ENCODE measurements at regions not wholly inside any gene's neighbourhood (a gene's known extent, or its start where the extent isn't known, plus 50 kb on each side); places are given as distances from the start of the nearest gene placed in this dataset.
"Not testable (repeated sequence)": the region's sequence is repeated elsewhere in the genome, so short reads cannot be mapped to it uniquely, and the experiment has no call there.

DNA sequence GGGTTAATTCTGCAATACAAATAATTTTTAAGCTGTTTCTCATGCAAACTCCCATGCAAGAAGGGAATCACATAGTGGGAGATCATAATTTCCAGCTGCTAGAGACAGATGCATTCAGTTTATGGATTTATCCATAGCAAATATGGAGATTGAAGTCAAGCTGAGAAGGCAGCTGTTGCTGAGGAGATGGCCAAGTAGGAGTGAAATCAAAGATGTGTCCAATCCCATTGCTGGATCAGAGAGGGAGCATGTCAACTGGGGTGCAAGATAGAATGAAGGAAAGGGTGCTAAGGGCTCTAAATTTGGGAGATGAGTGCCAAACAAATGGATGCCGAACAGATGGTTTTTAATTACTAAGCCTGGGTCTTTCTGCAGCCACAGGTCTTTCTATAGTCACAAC lies 504.5 kb downstream of the NFIB start:
- no peak for DNase-seq

DNA sequence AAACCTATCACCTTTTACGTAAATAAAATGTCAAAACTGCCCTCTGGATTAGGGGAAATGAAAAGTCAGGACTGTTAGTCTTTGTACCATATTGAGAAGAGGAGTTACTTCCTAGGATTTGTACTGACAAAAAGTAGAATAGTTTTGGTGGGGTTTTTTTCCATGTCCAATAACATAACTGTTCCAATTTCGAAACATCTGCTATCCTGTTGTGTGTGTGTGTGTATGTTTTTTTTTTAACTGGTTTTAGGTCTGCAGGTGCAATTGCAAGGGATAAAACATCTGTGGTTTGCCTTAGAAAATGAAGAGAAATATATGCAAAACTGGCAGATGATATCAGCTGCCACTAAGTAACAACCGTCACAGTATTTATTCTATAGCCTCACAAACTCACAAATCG lies 506.8 kb downstream of the NFIB start:
- no peak for DNase-seq

DNA sequence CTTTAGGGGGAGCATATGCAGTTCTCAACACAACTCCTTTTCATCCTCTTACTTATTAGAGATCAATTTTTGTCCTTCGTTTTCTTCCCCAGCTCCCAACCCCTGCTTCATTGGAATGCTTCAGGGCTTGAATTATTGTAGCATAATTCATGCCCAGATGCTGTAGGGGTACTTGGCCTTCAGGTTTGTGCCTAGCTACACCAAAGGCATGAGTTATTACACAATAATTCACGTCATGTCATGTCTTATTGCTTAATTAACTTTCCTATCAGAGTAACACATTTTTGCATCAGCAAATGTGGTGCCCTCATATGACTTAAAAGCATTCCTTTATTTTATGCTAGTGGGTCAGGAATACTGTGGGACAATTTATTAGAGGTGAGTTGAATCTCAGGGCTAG lies 507.2 kb downstream of the NFIB start:
- DNase-seq = no peak

DNA sequence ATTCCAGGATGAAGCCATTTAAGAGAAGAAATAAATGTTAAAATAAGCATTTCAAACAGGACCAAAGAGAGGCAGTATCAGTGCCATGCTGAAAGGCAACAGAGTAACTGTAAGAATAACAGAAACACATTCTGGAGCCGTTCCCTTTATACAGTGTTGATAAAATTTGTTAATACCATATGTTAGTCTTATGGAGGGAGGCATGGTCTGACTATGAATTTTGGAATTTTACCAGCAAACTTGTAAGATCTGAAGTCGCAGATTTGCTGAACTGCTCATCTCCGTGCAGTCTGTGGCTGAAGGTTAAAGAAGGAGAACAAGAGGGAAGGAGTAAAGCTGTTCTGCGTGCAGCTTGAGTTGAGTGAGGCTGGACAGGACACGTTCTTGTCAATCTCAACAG lies 508.4 kb downstream of the NFIB start:
- no peak for DNase-seq

DNA sequence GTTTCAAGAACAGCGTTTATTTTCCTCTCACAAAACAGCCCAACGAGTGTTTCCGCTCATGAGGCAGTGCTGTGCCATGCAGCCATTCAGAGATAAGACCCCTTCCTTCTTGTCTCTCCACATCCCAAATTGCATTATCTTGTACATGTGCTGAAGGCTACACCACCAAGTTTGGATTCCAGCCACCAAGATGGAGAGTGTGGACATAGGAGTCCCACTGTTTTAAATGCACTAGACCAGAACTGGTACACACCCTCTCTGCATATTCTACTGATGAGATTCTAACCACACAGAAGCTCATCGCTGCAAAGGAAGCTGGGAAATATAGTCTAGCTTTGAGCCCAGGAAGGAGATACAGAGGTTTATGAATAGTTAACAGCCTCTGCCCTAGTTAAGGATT lies 509.4 kb downstream of the NFIB start:
- no peak for DNase-seq

DNA sequence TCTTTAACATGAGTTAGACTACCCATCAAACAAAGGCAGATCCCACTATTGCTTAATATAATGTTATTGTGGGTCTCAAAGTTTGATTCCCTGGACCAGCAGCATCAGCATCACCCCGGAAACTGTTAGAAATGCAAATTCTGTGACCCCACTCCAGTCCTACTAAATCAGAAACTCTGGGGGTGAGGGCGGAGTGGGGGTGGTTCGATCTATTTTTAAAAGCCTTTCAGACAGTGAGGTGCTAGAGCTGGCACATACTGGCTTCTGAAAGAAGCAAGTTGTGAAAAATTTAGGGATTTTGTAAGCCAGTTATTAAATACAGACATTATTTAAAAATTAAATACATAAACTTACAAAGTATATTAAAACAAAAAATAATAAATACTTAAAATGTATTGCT lies 513.2 kb downstream of the NFIB start:
- DNase-seq = no peak

DNA sequence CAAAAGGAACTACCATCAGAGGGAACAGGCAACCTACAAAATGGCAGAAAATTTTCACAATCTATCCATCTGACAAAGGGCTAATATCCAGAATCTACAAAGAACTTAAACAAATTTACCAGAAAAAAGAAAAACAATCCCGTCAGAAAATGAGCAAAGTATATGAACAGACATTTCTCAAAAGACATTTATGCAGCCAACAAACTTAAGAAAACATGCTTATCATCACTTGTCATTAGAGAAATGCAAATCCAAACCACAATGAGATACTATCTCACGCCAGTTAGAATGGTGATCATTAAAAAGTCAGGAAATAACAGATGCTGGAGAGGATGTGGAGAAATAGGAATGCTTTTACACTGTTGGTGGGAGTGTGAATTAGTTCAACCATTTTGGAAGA lies 516.2 kb downstream of the NFIB start:
- DNase-seq = not testable (repeated sequence)

DNA sequence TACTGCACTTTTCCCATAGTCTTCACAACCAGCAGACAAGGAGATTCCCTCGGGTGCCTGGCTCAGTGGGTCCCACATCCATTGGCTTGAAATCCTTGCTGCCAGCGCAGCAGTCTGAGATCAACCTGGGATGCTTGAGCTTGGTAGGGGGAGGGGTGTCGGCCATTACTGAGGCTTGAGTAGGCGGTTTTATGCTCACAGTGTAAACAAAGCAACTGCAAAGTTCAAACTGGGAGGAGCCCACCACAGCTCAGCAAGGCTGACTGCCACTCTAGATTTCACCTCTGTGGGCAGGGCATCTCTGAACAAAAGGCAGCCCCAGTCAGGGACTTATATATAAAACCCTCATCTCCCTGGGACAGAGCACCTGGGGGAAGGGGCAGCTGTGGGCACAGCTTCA lies 512.3 kb upstream of the MPDZ start:
- DNase-seq = no peak

DNA sequence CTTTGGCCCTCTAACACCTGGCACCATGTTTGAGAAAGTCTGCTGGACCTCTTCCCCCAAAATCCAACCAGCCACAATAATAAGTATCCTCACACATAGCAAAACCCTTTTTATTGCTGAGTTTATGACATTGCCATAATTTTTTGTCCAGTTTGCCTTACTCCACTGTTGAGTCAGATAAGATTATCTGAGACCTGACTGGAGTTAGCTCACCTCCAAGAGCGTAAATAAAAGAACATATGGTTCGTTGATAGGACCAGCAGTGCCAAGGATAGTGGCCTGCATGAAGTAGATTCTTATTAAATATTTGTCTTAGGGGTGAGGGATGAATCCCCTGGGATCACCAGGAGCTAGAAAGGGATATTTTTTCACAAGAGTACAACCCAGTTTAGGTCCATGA lies 510.6 kb upstream of the MPDZ start:
- DNase-seq = no peak

DNA sequence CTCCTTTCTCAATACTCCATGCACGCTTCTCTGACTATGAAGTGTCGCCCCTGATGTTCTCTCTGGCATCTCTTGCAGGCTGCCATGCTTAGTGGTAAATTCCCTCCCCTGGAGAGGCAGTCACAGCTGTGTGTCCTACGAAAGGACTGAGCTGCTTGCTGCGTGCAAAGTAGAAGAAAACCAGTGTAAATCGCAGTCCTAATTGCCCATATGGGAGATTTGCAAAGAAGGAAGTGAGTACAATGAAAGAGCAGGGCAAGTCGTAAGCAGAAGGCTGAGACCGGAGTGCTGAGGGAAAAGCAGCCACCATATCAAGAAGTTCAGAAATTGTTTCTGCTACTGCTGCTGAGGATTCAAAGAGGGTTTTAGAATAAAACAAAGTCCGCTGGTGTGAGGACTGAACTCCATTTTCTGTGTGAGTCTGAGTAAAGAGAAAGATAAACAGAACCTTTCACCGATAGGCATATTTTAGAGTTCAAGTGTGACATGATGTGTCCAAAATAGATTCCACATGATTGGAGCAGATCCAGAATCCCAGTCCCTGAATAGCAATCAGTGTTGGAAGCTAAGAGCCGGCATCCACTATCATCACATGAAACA lies 507.8 kb upstream of the MPDZ start:
- no peak for DNase-seq

DNA sequence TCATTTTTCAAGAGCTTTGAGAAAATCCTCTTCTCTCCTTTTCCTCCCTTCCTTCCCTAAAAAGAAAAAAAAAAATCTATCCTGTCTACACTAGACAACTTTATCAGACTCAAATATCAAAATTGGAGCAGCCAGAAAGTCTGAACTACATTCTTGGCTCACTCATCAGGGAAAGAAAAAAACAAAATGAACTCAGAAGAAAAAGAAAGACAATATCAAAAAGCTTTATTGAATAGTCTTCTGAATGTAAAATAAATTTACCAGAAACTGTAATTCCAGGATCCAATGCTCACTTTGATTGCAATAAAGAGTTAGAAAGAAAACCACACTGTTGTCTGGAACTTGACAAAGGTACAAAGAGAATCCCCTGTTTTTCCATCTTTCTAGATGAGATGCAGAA lies 507.2 kb upstream of the MPDZ start:
- no peak for DNase-seq

DNA sequence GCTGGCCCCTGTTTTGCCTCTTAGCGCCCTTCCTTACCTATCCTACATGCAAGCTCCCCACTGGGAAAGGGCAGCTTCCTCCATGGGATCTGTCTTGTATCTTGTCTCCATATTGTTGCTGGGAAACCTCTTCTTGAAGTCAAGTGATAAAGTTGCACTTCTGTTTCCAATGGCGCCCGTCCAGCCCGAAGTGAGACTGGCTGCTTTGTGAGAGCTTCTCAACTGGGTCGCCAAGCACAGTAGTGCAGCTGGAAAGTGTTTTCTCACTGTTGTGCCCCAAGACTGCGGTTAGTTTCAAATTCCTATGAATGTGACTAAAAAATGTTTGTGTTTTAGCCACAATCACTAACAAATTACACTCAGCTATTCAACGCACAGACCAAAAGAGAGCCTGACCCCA lies 506.6 kb upstream of the MPDZ start:
- no peak for DNase-seq

DNA sequence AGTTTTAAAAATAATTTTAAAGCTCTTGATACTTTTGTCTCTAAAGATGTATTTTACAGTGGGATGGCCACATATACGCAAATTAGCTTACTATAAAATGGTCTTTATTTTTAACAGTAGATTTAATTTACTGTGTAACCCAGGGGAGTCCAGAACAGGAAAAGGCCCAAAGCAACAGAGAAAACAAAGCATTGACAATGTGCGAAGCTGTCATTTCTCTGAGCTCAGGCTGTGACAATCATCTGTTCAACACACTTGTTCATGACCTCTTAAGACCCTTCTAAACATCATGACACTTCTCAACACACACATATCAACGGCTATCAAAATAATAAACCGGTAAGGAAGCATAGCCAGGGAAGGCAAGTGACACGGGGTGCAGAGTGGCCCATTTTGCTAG lies 499.6 kb upstream of the MPDZ start:
- DNase-seq = no peak

DNA sequence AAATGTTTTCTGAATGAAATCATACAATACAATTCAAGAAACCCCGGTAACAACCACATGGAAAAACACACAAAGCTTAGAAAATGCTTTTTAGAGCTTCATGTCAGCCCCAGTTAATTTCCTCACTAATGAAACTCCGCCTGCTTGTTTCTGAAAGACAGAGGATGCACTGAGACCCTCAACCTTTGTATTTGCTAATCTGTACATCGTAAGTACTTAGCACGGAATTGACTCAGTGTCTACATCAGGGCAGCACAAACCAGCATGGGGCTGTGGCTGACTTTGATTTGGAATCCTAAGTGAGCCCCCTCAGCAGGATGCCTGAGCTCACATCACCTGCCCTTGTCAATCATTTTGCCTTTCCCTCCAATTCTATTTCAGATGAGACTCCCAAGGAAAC lies 499.1 kb upstream of the MPDZ start:
- no peak for DNase-seq

DNA sequence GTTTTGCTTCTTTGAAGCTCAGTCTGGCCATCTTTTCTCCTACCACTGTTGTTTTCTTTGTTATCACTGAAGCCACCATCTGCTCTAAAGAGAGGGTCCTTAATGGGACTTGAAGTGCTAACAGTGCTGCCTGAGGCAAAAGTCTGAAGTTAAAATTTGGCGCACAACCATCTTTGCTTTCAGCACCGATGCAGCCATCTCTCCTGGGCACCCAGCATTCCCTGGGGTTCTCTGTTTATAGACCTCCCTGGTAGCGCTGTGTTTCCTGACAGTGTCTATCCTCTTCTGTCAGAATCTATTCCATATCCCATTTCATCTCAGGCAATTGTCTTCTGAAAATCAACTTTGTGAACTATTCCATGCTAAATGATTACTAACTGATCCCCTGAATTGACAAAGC lies 491.5 kb upstream of the MPDZ start:
- no peak for DNase-seq

DNA sequence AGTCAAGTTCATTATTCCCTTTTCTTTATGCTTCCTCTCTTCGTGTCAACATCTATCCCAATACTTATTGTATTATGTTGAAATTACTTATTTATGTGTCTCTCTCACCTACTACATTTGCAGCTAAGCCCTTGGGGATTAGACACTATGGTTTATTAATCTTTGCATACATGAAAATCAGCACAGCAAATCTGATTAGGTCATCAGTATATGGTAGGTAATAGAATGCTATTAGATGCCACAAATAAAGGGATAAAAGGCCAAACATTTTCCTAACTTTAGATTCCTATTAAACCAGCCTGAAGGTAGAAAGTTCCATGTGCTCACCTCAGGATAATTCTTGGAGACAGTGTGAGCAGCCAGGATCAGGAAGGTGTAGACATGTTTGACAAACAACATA lies 490.1 kb upstream of the MPDZ start:
- DNase-seq = no peak

DNA sequence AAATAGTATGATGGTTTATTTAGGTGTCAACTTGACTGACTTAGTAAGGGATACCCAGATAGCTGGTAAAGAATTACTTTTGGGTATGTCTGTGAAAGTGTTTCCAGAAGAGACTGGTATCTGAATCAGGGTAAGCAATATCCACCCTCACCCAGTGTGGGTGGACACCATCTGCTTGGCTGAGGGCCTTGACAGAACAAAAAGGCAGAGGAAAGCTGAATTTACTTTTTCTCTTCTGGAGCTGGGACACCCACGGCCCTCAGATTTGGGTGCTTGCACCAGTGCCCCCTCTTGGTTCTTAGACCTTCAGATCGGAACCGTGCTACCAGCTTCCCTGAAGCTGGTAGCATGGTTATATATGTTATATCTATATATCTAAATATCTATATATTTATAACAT lies 489.5 kb upstream of the MPDZ start:
- DNase-seq = no peak

DNA sequence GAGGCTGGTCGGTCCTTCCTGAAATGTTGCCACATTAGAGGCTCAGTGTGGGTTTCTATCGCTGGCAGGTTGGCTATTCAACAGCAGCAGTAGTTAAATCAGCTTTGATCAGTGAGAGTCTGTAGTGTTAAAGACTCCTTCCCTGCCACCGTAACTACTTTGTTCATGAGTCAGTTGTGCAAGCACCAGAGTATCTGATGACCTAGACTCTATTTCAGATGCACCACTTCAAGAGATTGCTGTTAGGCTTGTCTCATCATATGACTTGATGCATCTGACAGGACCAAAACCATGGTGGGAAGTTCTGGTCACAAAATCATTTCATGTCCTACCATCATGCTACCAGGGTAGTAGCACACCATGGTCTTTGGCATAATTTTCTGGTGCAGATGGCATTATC lies 482.7 kb upstream of the MPDZ start:
- DNase-seq = no peak

DNA sequence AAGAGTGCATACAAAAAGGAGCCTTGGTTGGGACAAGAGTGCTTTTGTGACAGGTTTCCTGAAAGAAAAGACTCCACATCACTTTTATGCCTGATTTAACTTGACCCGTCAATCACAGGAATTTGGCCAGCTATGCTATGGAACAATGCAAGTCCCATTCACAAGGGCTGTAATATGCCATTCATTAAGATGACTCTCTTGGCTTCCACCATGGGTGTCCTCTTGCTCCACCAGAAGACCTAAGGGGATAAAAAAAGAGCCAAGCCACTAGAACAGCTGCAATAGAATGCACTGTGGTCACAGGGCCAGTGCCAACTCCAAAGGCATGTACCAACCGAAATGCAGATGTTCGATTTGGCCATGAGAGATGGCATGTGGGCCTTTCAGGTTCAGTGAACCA lies 480.1 kb upstream of the MPDZ start:
- DNase-seq = no peak

DNA sequence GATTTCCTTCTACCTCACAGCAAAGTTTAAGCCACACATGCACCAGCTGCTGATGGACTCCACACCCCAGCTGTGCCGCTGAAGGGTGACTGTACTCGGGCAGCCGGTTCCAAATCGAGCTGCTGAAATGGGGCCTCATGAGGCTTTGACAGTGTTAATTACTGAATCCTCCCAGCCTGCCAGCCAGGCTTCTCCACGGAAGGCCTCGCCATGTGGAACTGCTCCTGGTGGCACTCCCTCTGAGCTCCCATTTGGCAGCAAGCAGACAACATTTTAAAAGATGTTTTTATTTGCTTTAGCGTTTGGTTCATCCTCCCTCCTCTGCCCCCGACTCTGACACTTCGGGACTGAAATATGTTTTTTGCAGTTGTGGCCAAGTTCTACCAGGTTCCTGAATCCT lies 479.4 kb upstream of the MPDZ start:
- DNase-seq = no peak

DNA sequence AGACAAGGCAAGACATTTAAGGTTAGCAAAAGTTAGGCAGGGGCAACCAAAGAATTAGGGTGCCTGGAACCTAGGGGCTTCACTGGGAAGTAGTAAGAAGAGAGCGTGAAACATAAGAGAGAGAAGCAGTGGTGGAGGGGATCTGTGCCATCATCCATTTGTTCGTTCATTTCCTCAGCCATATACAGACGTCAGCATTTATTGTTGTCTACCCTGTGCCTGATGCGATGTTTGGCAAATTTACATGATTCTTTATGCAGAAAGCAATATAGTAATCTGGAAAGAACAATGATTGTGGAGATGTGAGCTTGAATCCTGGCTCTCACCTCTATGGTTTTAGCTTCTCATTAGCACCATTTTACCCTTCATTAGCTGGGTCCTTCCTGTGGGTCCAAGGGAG lies 477.5 kb upstream of the MPDZ start:
- no peak for DNase-seq

DNA sequence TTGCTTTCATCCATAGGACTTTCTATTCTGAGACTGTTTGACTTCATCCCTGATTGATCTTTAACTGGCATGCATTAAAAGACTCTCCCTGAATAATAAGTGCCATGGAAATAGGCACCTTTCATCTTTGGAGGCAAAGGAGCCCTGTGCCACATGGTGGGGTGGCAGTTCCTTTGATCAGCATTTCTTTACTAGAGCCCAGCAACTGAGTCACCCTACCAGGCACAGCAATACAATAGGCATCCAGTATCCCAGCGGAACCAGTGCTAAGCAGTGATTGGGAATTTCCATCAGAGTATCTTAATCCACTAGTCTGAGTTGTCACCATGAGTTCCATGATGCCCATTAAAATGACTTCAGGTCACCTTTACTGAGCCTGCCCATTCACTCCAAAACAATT lies 476.1 kb upstream of the MPDZ start:
- DNase-seq = no peak

DNA sequence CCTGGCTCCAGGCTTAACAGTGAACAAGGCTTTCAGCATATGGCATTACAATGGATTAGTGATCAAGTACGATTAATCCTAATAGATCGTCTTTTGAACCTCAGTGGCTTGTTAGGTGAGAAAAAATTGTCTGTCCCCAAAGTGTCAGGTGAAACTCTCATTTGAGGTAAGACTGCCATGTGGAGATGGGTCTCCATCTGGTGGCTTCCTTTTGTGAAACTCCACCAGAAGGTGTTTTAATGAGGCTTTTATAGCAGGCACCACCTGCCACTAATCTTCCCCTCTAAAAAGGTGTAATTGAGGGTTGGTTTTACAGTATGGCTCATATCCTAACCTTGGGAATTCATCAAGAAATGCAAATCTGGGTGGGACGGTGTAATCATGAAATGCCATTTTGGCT lies 471.1 kb upstream of the MPDZ start:
- no peak for DNase-seq

DNA sequence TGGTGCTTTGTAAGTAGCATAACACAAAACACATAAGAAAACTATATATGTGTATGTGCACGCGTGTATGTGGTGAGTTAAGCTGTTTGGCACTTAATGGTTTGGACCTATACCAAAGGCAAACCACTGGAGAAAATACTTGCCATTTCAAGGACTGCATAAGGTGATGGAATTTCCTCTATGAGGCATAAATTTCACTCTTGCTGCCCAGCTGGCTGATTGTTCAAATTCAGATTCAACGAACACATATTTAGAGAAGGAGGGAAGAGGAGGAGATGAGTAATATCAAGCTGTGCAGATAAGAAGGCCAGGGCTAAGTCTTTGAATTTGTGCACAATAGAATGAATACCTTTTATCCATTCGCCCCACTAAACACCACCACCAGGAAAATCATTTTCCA lies 470.6 kb upstream of the MPDZ start:
- DNase-seq = no peak

DNA sequence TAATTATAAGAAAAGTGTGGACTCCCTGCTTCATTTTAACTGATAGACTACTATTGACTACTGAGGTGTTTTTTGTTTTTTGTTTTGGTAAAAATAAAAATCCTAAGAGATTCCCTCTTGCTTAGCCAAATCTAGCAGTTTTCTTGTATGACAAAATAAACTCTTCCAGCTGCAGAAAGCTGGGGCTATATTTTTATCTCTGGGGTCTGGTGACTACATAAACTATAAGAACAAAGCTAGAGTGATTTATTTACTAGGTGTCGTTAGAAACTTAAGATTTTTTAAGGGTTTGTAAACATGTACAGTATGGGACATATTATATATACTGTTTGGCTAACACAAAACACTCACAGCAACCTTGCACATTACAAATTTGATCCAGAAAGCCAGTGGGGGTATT lies 467.4 kb upstream of the MPDZ start:
- no peak for DNase-seq

DNA sequence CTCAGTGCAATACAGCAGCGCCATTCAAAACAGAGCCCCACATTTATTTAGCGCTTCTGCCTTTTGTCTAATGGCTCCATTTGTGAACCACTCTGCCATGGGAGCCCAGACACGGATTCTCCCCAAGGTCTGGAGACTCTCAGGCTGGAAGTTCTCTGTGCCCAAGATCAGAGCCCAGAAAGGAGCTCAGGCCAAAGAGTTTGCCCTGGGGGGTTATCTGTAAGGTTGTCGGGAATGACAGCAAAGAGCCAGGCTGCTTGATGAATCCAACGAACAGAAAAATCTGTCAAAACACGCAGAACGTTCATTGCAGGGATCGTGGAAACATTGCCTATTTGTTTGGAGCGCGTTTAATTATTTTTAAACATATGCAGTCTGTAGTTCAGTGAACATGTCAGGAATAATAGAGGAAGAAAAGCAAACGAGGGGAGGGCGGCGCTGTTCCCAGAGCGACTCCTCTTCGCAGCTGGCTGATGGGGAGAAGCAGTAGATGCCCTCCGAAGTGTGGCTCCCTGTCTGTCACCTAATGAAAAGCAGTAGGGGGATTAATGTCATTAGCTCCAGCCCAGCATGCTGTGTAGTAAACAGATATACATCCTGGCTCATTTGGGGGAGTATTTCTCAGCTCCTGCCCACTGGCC lies 464.9 kb upstream of the MPDZ start:
- DNase-seq = no peak
